IMR-90 (cell line): ENCODE measurements at regions not wholly inside any gene's neighbourhood (a gene's known extent, or its start where the extent isn't known, plus 50 kb on each side); places are given as distances from the start of the nearest gene placed in this dataset.

Source experiments
- ATAC-seq: fragments of 200-7000 bp; cut with Tn5 transposase; 2 replicates; pipeline ENCODE4 v1.9.1; 2020; ENCODE audit warnings: low read depth, mild to moderate bottlenecking, moderate library complexity
- BruUV-seq: library from RNA; stranded (reverse); fragments of 400-500 nt; replicated peaks from 2 replicates; lab custom pipeline; 2021; lab: Mats Ljungman, UMichigan
- CTCF ChIA-PET: fragments of 300-600 bp; formaldehyde crosslinking; extraction: SDS; loops from one replicate; lab custom pipeline; 2021; ENCODE audit warnings: antibody characterized with exemption; lab: Yijun Ruan, JAX
- POLR2A ChIA-PET: fragments of 300-600 bp; sonication (Branson Sonifier 250); formaldehyde crosslinking; loops from one replicate; lab custom pipeline; 2022; ENCODE audit warnings: antibody characterized with exemption; ENCODE audit not compliant: unreplicated experiment; lab: Charles Lee
- DNase-seq: peaks from one replicate; pipeline ENCODE4 v3.0.0; 2013
- H2AFZ ChIP-seq: replicated peaks from 2 replicates; pipeline ENCODE3; 2013; ENCODE audit warnings: low read length, mild to moderate bottlenecking; ENCODE audit not compliant: poor library complexity
- H2AK5ac ChIP-seq: 2 replicates; pipeline ENCODE4 v1.6.1; 2013; ENCODE audit warnings: low read depth, low read length, inconsistent platforms
- H2AK9ac ChIP-seq: replicated peaks from 2 replicates; pipeline ENCODE3; 2013; ENCODE audit warnings: mild to moderate bottlenecking, low read depth, low read length, moderate library complexity; ENCODE audit not compliant: poor library complexity
- H2BK120ac ChIP-seq: 2 replicates; pipeline ENCODE4 v1.6.1; 2013; ENCODE audit warnings: low read depth, low read length, inconsistent platforms
- H2BK15ac ChIP-seq: 3 replicates; pipeline ENCODE4 v1.6.1; 2013; ENCODE audit warnings: low read depth, low read length, inconsistent platforms
- H2BK20ac ChIP-seq: 2 replicates; pipeline ENCODE4 v1.6.1; 2013; ENCODE audit warnings: low read depth, mild to moderate bottlenecking, inconsistent platforms, low read length, moderate library complexity
- H2BK5ac ChIP-seq: 2 replicates; pipeline ENCODE4 v1.6.1; 2013; ENCODE audit warnings: mild to moderate bottlenecking, low read depth, low read length, inconsistent platforms; ENCODE audit not compliant: poor library complexity, severe bottlenecking
- H3K14ac ChIP-seq: replicated peaks from 2 replicates; pipeline ENCODE4 v1.6.1; 2013; ENCODE audit warnings: low read depth, low read length, inconsistent platforms
- H3K18ac ChIP-seq: 2 replicates; pipeline ENCODE4 v1.6.1; 2013; ENCODE audit warnings: low read depth, low read length, control low read depth
- H3K23ac ChIP-seq: 2 replicates; pipeline ENCODE4 v1.6.1; 2013; ENCODE audit warnings: low read depth, low read length, inconsistent platforms
- H3K27ac ChIP-seq: 2 replicates; pipeline ENCODE4 v1.5.1; 2013; ENCODE audit warnings: mild to moderate bottlenecking, control low read depth, low read length; ENCODE audit not compliant: insufficient read depth
- H3K27me3 ChIP-seq: 2 replicates; pipeline ENCODE4 v1.6.1; 2013; ENCODE audit warnings: low read length; ENCODE audit not compliant: control insufficient read depth, insufficient read depth
- H3K36me3 ChIP-seq: 2 replicates; pipeline ENCODE4 v1.6.1; 2013; ENCODE audit warnings: low read length, mixed read lengths; ENCODE audit not compliant: control insufficient read depth, insufficient read depth
- H3K4ac ChIP-seq: 2 replicates; pipeline ENCODE4 v1.6.1; 2013; ENCODE audit warnings: low read depth, low read length, inconsistent platforms
- H3K4me1 ChIP-seq: 2 replicates; pipeline ENCODE4 v1.6.1; 2013; ENCODE audit warnings: low read length, mixed read lengths; ENCODE audit not compliant: control insufficient read depth, insufficient read depth
- H3K4me2 ChIP-seq: 2 replicates; pipeline ENCODE4 v1.6.1; 2013; ENCODE audit warnings: low read depth, mild to moderate bottlenecking, control low read depth, low read length, moderate library complexity
- H3K4me3 ChIP-seq: 2 replicates; pipeline ENCODE4 v1.5.1; 2013; ENCODE audit warnings: low read depth, mild to moderate bottlenecking, control low read depth, low read length, moderate library complexity; ENCODE audit not compliant: insufficient read depth
- H3K56ac ChIP-seq: 2 replicates; pipeline ENCODE4 v1.6.1; 2013; ENCODE audit warnings: low read length, inconsistent platforms; ENCODE audit not compliant: insufficient read depth; ENCODE audit errors: extremely low read depth
- H3K79me1 ChIP-seq, 2 experiments: 2 replicates each; pipeline ENCODE4 v1.6.1; 2013; ENCODE audit warnings: low read length in 2 of 2, inconsistent platforms in 1 of 2, low read depth in 1 of 2
- H3K9ac ChIP-seq: 2 replicates; pipeline ENCODE4 v1.6.1; 2013; ENCODE audit warnings: low read depth, low read length, control low read depth
- H3K9me1 ChIP-seq: 2 replicates; pipeline ENCODE4 v1.6.1; 2013; ENCODE audit warnings: low read length, inconsistent platforms; ENCODE audit not compliant: insufficient read depth
- H3K9me3 ChIP-seq: 2 replicates; pipeline ENCODE4 v1.6.1; 2013; ENCODE audit warnings: low read length; ENCODE audit not compliant: control insufficient read depth, insufficient read depth
- H4K20me1 ChIP-seq: 2 replicates; pipeline ENCODE4 v1.6.1; 2013; ENCODE audit warnings: low read length, inconsistent platforms; ENCODE audit not compliant: insufficient read depth
- H4K5ac ChIP-seq: 2 replicates; pipeline ENCODE4 v1.6.1; 2013; ENCODE audit warnings: mild to moderate bottlenecking, low read depth, low read length, control low read depth
- H4K8ac ChIP-seq, 2 experiments: 2 replicates each; pipeline ENCODE4 v1.6.1; 2013; ENCODE audit warnings: low read depth in 2 of 2, low read length in 2 of 2, control low read depth in 1 of 2, inconsistent platforms in 1 of 2
- H4K91ac ChIP-seq: 2 replicates; pipeline ENCODE4 v1.6.1; 2013; ENCODE audit warnings: low read depth, low read length, inconsistent platforms; ENCODE audit not compliant: insufficient read depth
- MAFK ChIP-seq: IDR thresholded peaks from 2 replicates; pipeline ENCODE4 v1.6.1; 2012; ENCODE audit warnings: low read depth, low read length, improper control_type of control experiment
- MAZ ChIP-seq: IDR thresholded peaks from 2 replicates; pipeline ENCODE4 v1.6.1; 2012; ENCODE audit warnings: low read depth, mild to moderate bottlenecking, low read length, improper control_type of control experiment, moderate library complexity, borderline replicate concordance
- USF2 ChIP-seq: fragments of 150-350 bp; IDR thresholded peaks from 2 replicates; pipeline ENCODE4 v1.6.1; 2017; ENCODE audit warnings: mild to moderate bottlenecking, antibody characterized with exemption, low read length, low read depth
- WGBS, 2 experiments: methylation state at CpG; one replicate each; pipeline versions ENCODE4 v1.1.5 to v1.1.7; 2013; ENCODE audit warnings: missing lambda C conversion rate in 2 of 2; ENCODE audit not compliant: insufficient read length in 1 of 2; ENCODE audit errors: extremely low coverage in 2 of 2; 5-methylcytosine and 5-hydroxymethylcytosine counted together
- dilution Hi-C: fragments of 300-500 bp; cut with HindIII; formaldehyde crosslinking; loops from one replicate; pipeline ENCODE4 v1.14.3; 2018; ENCODE audit warnings: low sequenced_read_pairs; ENCODE audit not compliant: unreplicated experiment
- in situ Hi-C: fragments of 300-500 bp; cut with MboI; formaldehyde crosslinking; loops from 3 replicates; pipeline ENCODE4 v1.14.3; 2019; ENCODE audit warnings: low sequenced_read_pairs, inconsistent platforms, mixed read lengths
- intact Hi-C: fragments of 100-400 bp; cut with micrococcal nuclease; formaldehyde crosslinking; loops from 2 replicates; pipeline ENCODE4 v1.10.0; 2022

GRCh38 chr2:145329971-145330370, 810.1 kb upstream of the ZEB2 start:
- Histone ChIP-seq H3K27me3 (no peaks in the 10 kb centered on the region), H2BK120ac (no peak overlapping the region), H2BK5ac (no peak overlapping the region), H3K9me3 (no peaks in the 10 kb centered on the region), H3K4me2 (no peak overlapping the region), H3K4me3 (no peak overlapping the region), H4K20me1 (no peaks in the 10 kb centered on the region), H3K4ac (no peak overlapping the region), H2AK5ac (no peak overlapping the region), H3K4me1 (no peaks in the 10 kb centered on the region), H4K8ac (no peak overlapping the region), H2BK15ac (no peak overlapping the region), H3K23ac (no peak overlapping the region), H3K14ac (no peak overlapping the region), H2BK20ac (no peak overlapping the region), H3K9me1 (no peaks in the 10 kb centered on the region), H2AK9ac (no peak overlapping the region), H3K9ac (no peak overlapping the region), H3K36me3 (no peaks in the 10 kb centered on the region), H3K27ac (no peak overlapping the region), H3K56ac (no peak overlapping the region), H4K91ac (no peak overlapping the region), H2AFZ (no peak overlapping the region), H3K79me1 (no peaks in the 10 kb centered on the region), H3K18ac (no peak overlapping the region), H4K5ac (no peak overlapping the region)
- in situ Hi-C loops, result no loop called here
- WGBS, 2 experiments, result no CpG with 5 or more reads among the region's 1 CpG
- intact Hi-C loops, result no loop called here
- ChIA-PET CTCF (no interaction called here), POLR2A (no interaction called here)
- no TSS peak for BruUV-seq
- TF ChIP-seq MAFK (no peak), MAZ (no peak), USF2 (no peak)
- DNase-seq (no peak), ATAC-seq (no peak)
- dilution Hi-C loops, result no loop called here
